AG08396 (cell line): ENCODE measurements at regions not wholly inside any gene's neighbourhood (a gene's known extent, or its start where the extent isn't known, plus 50 kb on each side); places are given as distances from the start of the nearest gene placed in this dataset.
"Not testable (repeated sequence)": the region's sequence is repeated elsewhere in the genome, so short reads cannot be mapped to it uniquely, and the experiment has no call there.

Experiments used
- DNase-seq: peaks from one replicate; pipeline ENCODE4 v3.0.0; 2012; ENCODE audit warnings: low spot score, mixed read lengths

GRCh38 chr1:29388170-29388569 is 151.8 kb downstream of the PTPRU start:
- no peak for DNase-seq

- no peak for DNase-seq
Observed at GRCh38 chr1:29387210-29387609, 150.9 kb downstream of the PTPRU start.

- not testable (repeated sequence) for DNase-seq
Observed at GRCh38 chr1:29386453-29386852, 150.1 kb downstream of the PTPRU start.

- DNase-seq, result no peak
Observed at GRCh38 chr1:29385966-29386365, 149.6 kb downstream of the PTPRU start.

GRCh38 chr1:29384496-29385015 is 148.2 kb downstream of the PTPRU start:
- no peak for DNase-seq

GRCh38 chr1:29383746-29384371 is 147.5 kb downstream of the PTPRU start:
- peak; percentile 54 for DNase-seq

GRCh38 chr1:29382851-29383745 is 146.8 kb downstream of the PTPRU start:
- DNase-seq, result no peak

GRCh38 chr1:29381426-29381825 is 145.1 kb downstream of the PTPRU start:
- no peak for DNase-seq

GRCh38 chr1:29380532-29380931 is 144.2 kb downstream of the PTPRU start:
- peak; percentile 33 for DNase-seq

- no peak for DNase-seq
Observed at GRCh38 chr1:29379443-29380073, 143.2 kb downstream of the PTPRU start.
